HFFc6 (cell line): ENCODE measurements at regions not wholly inside any gene's neighbourhood (a gene's known extent, or its start where the extent isn't known, plus 50 kb on each side); places are given as distances from the start of the nearest gene placed in this dataset.

Experiments
- DNase-seq: peaks from one replicate; pipeline ENCODE4 v3.0.0-alpha.2; 2018
- H3K27ac Mint-ChIP-seq: 2 replicates; pipeline ENCODE4 v1.8.0; 2020; ENCODE audit warnings: mild to moderate bottlenecking, mixed read lengths
- H3K27me3 Mint-ChIP-seq: 2 replicates; pipeline ENCODE4 v1.8.0; 2021; ENCODE audit warnings: mild to moderate bottlenecking, moderate library complexity, mixed read lengths; ENCODE audit not compliant: insufficient read depth
- H3K36me3 Mint-ChIP-seq: 2 replicates; pipeline ENCODE4 v1.8.0; 2021; ENCODE audit warnings: low read depth, mixed read lengths
- H3K4me1 Mint-ChIP-seq: 2 replicates; pipeline ENCODE4 v1.8.0; 2020; ENCODE audit warnings: low read depth, mixed read lengths
- H3K4me3 Mint-ChIP-seq: 2 replicates; pipeline ENCODE4 v1.8.0; 2020; ENCODE audit warnings: mild to moderate bottlenecking, moderate library complexity, mixed read lengths
- H3K9me3 Mint-ChIP-seq: 2 replicates; pipeline ENCODE4 v1.8.0; 2020; ENCODE audit warnings: mild to moderate bottlenecking, mixed read lengths
- CTCF ChIP-seq: fragments of 200-600 bp; sonication (generic); IDR thresholded peaks from 2 replicates; pipeline ENCODE4 v1.5.0; 2021; ENCODE audit warnings: antibody characterized with exemption, mild to moderate bottlenecking

DNA sequence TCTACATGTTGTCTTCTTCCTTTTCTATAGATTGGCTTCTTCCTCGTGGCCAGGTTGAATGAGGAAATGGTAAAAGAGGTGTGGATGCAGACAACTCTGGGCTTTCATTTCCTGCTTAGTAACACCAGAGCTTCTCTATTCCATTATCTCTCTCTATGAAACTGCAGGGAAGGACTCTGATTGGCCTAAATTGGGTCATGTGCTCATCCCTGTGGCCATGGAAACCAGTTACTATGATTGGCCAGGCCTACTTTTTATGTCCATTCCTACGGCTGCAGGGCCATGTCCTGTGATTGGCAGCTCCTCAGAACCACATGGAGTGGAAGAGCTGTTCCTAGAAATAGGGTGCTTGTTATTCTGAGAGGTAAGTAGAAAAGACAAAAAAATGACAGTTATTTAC lies 486.9 kb upstream of the ADAMTS9 start:
- H3K27me3 Mint-ChIP-seq: no peaks in the 10 kb centered on the region
- no peak overlapping the region for H3K27ac Mint-ChIP-seq
- H3K9me3 Mint-ChIP-seq: peaks cover 14% of the 10 kb centered on the region
- H3K4me1 Mint-ChIP-seq: no peaks in the 10 kb centered on the region
- H3K36me3 Mint-ChIP-seq: no peaks in the 10 kb centered on the region
- no peak overlapping the region for H3K4me3 Mint-ChIP-seq
- no peak for DNase-seq
- no peak for TF ChIP-seq CTCF

DNA sequence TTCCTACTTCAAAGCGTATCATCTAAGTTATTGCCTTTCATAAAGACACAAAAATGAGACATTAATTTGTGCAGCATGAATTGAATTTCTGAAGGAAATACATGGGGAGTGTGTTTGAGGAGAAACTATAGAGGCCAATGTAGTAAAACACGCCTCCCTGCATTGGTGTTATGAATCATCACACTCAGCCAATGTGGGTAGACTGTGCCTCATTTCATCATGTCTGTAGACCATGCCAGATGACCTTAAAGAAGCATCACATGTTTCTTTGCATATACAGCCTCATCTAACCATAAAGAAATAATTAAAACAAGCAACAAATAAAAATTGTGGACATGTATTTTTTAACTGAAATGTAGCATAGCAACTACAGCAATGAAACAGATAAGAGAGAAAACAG lies 486.0 kb upstream of the ADAMTS9 start:
- Mint-ChIP-seq H3K4me1 (no peaks in the 10 kb centered on the region), H3K9me3 (peaks cover 14% of the 10 kb centered on the region), H3K27ac (no peak overlapping the region), H3K36me3 (no peaks in the 10 kb centered on the region), H3K4me3 (no peak overlapping the region), H3K27me3 (no peaks in the 10 kb centered on the region)
- no peak for DNase-seq
- TF ChIP-seq CTCF: no peak

DNA sequence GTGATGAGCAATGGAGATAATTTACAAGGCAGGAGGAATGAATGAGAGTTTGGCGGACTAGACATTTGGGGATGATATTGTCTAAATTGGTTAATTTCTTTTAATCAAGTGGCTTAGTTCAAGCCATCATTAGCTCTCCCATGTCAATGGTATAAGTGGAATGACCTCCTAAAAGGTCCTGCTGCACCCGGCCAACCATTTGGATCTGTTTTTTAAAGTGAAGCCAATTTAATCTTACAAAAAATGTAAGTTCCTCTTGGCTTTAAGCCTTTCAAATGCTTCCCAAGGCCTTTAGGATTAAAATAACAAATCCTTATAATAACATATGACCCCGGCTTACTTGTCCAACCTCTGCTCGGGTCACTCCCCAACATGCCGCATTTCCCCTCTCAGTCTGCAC lies 484.4 kb upstream of the ADAMTS9 start:
- Mint-ChIP-seq H3K27me3 (no peaks in the 10 kb centered on the region), H3K4me1 (no peaks in the 10 kb centered on the region), H3K27ac (no peak overlapping the region), H3K36me3 (no peaks in the 10 kb centered on the region), H3K9me3 (peaks cover 25% of the 10 kb centered on the region), H3K4me3 (no peak overlapping the region)
- DNase-seq: no peak
- no peak for TF ChIP-seq CTCF

GRCh38 chr3:65170390-65171042 lies 482.7 kb upstream of the ADAMTS9 start:
- H3K4me3 Mint-ChIP-seq: no peak overlapping the region
- no peak overlapping the region for H3K27ac Mint-ChIP-seq
- peak; percentile 32; the same call in 1 of the 2 replicates for TF ChIP-seq CTCF
- H3K36me3 Mint-ChIP-seq: no peaks in the 10 kb centered on the region
- no peaks in the 10 kb centered on the region for H3K4me1 Mint-ChIP-seq
- H3K9me3 Mint-ChIP-seq: peaks cover 34% of the 10 kb centered on the region
- DNase-seq: peak; percentile 28
- H3K27me3 Mint-ChIP-seq: no peaks in the 10 kb centered on the region

- Mint-ChIP-seq H3K27ac (no peak overlapping the region), H3K27me3 (no peaks in the 10 kb centered on the region), H3K4me3 (no peak overlapping the region), H3K36me3 (no peaks in the 10 kb centered on the region), H3K9me3 (peaks cover 34% of the 10 kb centered on the region), H3K4me1 (no peaks in the 10 kb centered on the region)
- DNase-seq: no peak
- TF ChIP-seq CTCF: no peak
These were observed 482.2 kb upstream of the ADAMTS9 start for GRCh38 chr3:65169961-65170360.

DNA sequence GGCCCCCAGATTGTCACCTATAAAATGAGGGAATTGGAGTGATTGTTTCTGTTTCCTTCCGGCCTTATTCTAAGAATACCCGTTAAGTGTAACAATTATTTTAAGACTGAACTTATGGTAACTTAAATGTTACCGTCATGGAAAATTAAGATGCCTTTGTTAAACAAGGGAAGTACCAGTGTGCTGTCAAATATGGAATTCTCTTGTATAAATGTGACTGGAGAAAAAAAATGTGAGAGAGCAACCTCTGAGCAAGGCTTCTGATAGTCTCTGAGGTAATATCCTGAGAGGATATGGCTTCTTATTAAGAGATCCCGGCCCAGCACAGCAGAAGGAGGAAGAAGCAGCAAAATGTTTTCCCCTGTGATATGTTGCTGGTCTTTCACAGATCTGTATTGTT lies 480.7 kb upstream of the ADAMTS9 start:
- no peak for DNase-seq
- TF ChIP-seq CTCF: no peak
- Mint-ChIP-seq H3K4me1 (no peaks in the 10 kb centered on the region), H3K36me3 (no peaks in the 10 kb centered on the region), H3K4me3 (no peak overlapping the region), H3K27me3 (no peaks in the 10 kb centered on the region), H3K9me3 (peaks cover 28% of the 10 kb centered on the region), H3K27ac (no peak overlapping the region)
